ENCODE measurements at regions not wholly inside any gene's neighbourhood (a gene's known extent, or its start where the extent isn't known, plus 50 kb on each side); places are given as distances from the start of the nearest gene placed in this dataset.

DNA sequence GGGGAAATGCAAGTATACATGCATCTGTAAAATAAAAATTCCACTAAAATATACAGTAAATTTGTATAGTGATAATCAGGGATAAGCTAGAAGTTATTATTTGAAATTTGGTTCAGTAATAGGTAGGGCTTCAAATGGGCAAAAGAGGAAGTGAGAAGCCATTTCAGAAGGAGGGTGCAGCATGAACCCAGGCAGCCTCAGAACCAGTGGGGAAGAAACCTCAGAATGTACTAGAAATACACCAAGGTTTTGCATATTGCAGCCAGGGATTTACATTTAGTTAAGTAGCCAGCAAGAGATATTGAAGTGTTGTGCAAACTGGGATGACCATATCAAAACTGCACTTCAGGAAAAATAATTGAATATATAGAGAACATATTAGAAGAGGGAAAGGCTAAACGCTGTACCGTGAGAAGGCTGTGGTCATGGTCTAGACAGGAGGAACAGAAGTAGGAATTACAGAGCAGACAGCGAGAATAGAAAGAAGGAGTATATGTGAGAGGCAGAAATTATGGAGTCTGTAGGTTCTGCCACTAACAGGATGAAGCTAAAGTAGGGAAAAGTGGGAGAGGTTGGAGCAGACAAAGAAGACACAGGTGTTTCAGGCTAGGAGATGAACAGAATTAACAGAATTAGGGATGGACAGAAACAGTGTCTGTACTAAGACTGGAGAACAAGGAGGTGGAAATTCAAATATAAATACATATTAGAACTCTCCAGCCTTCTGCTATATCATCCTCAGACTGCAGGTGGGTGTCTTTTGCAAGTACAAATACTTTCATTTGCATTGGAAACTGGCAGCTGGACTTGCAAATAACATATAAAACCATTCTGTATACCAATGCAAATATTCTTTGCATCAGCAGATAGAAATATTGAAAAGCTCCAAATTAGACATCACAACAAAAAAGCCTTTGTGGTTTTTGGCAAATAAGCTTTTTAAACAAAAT lies 335.6 kb downstream of the ZNF608 start:
- peak; percentile 16 for DNase-seq

GRCh38 chr5:124408738-124409453 lies 337.5 kb downstream of the ZNF608 start:
- no peak for DNase-seq

GRCh38 chr5:124404796-124405195 lies 341.6 kb downstream of the ZNF608 start:
- DNase-seq, result no peak

- no peak for DNase-seq
Observed at GRCh38 chr5:124403281-124403680, 343.2 kb downstream of the ZNF608 start.

DNA sequence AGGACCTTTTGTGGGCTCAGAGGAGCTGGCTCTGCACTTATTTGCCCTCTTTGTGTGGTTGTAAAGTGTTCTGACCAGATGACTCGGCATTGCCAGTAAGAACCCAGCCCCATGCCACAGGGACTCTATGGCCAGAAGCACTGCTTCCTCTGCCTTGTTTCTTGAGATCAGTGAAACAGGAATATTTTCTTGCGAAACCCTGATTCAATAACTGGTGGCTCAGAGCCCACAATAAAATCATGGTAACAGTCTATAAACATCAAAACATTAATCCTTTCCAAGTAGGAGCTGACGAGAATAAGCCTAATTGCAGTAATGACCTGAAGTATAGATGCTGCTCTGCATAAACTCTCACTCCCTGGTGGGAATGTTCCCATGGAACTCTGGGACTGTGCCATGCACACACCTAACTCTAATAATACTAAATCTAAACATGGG lies 344.3 kb downstream of the ZNF608 start:
- DNase-seq, result no peak

GRCh38 chr5:124401476-124402143 lies 344.8 kb downstream of the ZNF608 start:
- DNase-seq, result peak; percentile 52

- DNase-seq, result no peak
Observed at GRCh38 chr5:124399426-124399961, 346.9 kb downstream of the ZNF608 start.

GRCh38 chr5:124398460-124398859 lies 348.0 kb downstream of the ZNF608 start:
- no peak for DNase-seq

DNA sequence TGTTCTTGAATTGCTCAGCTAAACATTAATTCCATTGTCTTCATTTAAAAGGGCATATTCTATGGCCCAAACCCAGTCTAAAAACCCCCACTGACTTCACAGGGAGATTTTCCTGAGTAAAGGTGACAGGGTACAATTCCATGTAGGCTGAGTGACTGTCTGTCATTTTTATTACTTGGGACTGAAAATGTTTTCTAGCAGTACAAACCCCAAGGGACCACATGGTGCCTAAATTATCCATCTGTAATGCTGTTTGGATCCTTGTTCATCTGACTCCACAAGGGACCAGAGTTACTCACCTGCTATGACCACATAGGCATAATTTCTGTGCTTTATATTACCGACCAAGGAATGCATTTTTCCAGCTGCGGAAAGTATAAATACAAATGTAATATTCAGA lies 349.1 kb downstream of the ZNF608 start:
- no peak for DNase-seq

- no peak for DNase-seq
Observed at GRCh38 chr5:124395926-124396325, 350.5 kb downstream of the ZNF608 start.

DNA sequence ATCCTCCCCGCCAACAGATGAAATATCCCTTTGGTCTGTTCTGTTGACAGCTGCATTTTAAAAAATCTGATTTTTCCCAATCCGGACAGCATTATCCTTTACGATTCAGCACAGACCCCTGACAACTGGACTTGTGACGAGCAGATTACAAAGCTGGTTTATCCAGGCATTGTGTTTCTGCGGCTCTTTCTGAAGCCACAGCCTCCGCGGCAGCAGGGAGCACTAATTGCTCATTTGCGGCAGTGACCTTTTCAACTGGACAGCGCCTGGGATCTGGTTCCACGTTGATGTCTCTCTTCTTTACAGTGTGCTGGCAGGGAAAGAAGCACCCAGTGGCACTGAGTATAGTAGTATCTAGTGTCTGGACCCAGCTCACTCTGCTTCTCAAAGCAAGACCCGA lies 351.2 kb downstream of the ZNF608 start:
- no peak for DNase-seq

DNA sequence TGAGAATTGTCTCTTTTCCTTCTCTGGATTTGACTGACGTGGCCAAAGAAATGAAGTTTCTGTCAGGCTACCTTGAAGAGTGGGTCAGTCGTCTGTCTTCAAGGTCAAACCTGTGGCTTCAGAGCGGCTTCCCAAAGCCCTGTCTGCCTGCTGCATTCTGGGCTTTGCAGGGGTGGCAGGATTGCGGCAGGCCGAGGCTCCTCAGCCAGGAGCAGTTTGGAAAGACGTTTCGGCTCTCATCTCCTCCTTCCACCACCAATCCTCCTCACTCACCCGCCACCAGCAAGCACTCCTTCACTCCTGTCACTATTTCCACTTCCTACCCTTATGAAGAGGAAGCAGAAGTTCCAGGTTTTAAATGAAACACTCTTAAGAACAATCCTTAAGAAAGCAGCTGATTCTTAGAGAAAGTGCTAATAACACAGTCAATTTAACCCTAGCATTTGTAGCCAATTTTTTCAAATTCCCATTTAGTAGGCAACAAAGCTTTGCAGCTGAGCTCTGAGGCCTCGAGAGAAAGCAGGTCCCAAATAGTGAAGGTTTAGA lies 351.7 kb downstream of the ZNF608 start:
- DNase-seq, result no peak

DNA sequence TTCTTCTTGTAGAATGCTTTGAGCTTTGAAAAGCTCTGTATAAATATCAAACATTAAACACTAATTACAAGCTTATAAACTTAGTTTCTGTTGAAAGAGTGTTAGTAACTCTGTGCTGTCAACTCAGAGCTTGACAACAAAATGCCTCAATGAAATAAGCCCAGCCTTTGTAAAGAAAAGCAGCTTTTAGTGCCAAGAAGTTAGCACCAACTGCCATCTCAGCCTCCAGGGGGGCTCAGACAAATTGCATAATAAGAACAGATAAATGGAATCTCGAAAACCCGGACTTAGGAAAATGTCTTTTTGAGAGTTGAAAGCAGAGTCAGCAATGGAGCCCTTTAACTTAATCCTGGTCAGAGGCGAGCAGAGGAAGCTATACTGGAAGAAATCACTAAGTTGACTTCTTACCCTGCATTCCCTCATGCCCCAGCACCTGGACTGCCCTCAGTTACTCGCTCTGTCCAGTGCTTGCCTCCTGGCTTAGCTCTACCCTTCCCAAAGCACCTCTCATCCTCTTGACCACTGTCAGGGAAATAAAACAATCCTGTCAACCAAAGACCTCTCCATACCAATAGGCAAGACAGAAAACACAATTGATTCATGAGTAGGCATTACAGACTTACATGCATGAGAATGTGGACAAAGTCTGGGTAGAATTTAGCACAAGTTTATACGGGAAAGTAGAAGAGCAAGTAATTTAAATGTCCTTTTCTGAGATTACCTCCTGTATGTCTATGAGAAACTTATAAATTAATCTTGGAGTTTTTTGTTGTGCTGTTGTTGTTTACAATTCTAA lies 352.7 kb downstream of the ZNF608 start:
- no peak for DNase-seq

DNA sequence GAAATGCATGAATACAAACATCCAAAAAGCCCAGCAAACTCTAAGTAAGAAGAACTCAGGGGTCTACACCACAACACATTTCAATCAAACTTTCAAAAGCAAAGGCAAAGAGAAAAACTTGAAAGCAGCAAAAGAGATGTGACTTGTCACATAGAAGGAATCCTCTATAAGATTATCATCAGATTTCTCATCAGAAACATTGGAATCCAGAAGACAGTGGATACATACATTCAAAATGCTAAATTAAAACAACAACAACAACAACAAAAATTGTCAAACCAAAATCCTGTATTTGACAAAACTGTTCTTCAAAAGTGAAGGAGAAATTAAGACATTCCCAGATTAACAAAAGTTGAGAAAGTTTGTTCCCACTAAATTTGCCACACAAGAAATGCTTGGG lies 362.7 kb downstream of the ZNF608 start:
- no peak for DNase-seq

- no peak for DNase-seq
Observed at GRCh38 chr5:124377386-124377785, 369.1 kb downstream of the ZNF608 start.

- DNase-seq, result no peak
Observed at GRCh38 chr5:124373883-124374282, 372.6 kb downstream of the ZNF608 start.

GRCh38 chr5:124372457-124372856 lies 374.0 kb downstream of the ZNF608 start:
- DNase-seq, result no peak

GRCh38 chr5:124371111-124371706 lies 375.2 kb downstream of the ZNF608 start:
- no peak for DNase-seq

DNA sequence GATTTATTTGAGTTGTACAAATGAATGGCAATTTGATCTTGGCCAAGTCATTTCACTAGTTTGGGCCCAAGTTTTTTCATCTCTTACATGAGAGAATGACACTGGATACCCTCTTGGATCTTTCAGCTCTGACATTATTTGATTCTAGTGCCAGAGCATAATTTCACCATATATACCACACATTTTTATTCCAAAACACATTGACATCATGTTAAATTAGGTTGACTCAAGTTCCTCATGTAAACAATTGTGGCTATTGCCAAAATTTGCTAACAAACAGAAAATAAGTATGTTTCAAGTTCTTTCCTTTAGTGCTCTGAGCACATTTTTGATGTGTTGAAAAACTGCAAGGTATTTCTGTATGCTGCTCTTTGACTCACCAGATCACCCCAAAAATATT lies 375.8 kb downstream of the ZNF608 start:
- DNase-seq, result no peak

DNA sequence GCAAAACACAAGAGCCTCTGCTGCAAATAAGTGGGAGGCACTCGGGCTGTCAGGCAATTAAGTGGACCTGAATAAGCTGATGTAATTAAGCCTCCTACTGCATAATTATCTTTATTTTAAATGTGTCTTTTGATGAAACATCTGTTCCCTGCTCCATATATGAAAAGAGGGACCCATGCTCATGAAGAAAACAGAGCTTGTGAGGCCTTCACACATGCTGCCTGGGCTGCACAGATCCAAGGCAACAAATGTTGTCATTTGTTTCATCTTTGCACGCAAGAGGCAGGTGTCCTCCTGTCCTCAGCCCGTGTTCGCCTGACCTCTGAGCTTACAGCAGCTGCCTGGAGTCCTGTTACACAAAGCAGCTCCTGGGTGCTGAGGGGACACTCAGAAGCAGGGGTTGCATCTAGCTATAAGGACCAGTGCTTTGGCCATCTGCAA lies 381.1 kb downstream of the ZNF608 start:
- peak; percentile 63 for DNase-seq

DNA sequence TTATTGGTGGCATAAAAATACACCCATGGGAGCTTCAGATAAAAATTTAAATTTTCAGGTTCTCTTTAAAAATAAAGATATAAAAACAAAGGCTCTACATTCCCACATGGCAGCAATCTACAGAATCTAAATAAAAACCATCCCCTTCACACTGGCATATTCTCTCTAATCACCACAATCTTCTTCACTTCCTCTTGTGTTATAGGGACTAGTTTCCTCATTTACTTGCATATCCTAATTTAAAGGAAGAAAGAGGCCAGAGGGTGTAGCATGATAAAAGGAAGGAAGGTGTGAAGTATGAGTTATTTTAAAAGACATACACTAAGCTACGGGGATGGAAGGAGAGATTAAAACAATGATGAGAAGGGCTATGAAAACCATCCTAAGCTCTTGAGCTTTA lies 390.5 kb downstream of the ZNF608 start:
- no peak for DNase-seq

DNA sequence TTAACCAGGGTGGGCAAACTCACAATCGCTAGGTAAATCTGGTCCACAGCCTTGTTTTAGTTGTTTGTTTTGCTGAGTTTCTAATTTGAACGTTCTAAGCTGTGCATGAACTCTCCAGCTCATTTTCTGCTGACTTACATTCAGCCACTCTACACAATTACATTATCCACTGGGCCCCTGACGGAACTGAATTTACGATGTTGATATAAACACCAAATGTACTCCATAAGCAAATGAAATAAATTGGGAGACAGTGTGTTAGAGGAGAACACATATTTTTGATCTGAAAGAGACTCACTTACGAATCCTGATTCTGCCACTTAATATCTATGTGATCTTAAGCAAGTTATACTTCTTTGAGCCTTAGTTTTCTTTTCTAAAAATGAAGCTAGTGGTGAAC lies 393.4 kb downstream of the ZNF608 start:
- DNase-seq, result no peak
